GM18873 (cell line): ENCODE measurements at regions not wholly inside any gene's neighbourhood (a gene's known extent, or its start where the extent isn't known, plus 50 kb on each side); places are given as distances from the start of the nearest gene placed in this dataset.

Experiments
- ATAC-seq: cut with Tn5 transposase; IDR thresholded peaks from one replicate; pipeline ENCODE4 v1.9.1; 2021; ENCODE audit warnings: mild to moderate bottlenecking, moderate library complexity, moderate number of reproducible peaks; ENCODE audit not compliant: unreplicated experiment, low FRiP score

DNA sequence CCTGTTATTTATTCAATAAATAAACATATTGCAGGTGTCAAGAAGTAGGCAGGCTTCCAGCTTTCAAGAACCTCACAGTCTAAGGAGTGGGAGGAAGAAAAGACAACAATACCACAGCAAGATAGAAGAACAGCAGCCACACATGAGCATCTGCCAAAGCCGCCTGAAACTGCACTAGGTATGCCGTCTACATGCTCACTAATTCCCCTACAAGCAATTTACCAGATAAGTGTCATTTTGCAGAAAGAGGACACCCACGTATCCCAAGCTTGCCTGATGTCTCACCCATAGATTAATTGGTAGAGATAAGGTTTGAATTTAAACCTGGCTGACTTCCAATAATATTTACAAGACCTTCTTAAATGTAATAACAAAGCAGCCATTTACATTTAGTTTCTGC is 439.4 kb upstream of the CPEB2 start:
- ATAC-seq: no peak

DNA sequence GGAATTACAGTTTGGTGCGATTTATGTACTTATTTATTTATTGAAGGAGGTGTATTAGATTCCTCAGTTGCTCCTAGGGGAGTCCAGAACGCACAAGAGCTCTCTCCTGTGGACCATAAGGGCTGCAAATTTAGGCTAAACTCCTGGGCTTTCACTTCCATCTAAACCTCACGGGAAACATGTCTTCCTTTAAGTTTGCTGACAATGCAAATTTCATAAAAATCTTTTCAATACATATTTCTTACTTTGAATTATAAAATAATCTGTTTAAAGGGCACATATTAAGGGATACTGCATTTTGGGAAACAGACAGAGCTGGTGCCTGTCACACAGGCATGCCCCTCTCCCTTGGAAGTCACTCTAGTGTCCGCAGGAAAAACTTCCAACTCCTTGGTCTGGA is 438.0 kb upstream of the CPEB2 start:
- ATAC-seq: no peak

DNA sequence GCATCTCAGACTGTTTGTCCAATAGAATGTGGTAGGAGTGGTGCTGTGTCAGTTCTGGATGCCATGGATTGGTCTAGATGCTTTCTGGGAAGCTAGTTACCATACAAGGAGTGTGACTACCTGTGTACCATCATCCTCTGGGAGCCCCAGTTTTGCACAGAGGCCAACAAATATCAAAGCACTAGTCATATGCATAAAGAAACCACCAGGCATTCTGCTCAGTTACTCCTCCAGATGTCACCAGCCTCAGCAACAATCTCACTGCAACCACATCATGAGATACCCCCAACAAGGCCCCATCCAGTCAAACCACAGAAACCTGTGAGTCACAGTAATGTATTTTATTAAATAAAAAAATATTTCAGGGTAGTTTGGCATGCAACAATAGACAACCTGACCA is 435.8 kb upstream of the CPEB2 start:
- ATAC-seq: no peak

DNA sequence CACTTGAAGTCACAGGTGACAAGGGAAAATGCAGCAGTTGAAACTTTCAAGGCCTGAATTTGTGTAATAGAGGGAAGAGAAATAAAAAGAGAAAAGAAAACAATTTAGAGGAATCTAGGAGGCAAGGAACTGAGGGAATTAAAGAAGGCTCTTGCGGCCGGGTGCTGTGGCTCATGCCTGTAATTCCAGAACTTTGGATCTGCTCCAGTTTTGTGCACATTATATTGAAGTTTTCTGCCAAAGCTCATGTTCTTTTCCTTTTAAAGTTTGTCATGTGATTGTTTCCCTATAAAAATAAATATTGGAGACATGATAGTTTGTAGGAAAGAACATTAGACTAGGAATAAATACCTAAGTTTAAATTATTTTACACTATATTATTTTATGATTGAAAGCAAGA is 433.9 kb upstream of the CPEB2 start:
- ATAC-seq: no peak

DNA sequence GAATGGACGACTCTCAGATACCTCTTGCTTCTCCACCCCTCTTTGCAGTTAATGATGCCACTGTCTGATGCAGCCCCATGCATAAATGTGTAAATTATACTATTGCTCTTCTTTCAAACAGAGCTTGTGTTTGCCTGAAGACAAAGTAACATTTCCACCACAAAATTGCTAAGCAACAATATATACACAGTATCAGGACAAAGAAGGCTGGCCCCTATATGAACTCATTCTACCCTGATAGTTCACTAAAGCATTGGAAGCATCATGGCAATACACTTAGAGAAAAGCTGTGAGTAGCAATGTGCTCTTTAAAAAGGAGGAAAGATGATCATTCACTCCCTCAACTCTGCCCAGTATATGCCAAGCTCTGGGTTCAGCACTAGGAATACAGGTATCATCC is 427.0 kb upstream of the CPEB2 start:
- ATAC-seq: no peak

DNA sequence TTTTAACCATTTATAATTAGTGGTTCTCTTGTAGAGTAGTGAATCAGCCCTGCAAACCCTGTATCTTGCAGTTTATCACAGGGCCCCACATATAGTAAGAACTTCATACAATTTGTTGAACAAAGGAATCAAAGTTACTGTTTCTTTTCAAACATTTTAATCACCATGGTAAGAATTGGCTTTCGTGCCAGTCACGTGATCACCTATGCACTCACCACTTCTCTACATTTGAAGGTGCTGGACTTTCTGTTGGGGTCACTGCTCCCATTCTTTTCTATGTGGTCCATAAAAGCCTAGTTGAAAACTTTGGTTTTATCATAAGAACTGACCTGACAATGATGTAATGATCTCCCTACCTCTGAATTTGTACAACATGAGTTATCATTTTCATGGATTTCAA is 426.4 kb upstream of the CPEB2 start:
- ATAC-seq: no peak

DNA sequence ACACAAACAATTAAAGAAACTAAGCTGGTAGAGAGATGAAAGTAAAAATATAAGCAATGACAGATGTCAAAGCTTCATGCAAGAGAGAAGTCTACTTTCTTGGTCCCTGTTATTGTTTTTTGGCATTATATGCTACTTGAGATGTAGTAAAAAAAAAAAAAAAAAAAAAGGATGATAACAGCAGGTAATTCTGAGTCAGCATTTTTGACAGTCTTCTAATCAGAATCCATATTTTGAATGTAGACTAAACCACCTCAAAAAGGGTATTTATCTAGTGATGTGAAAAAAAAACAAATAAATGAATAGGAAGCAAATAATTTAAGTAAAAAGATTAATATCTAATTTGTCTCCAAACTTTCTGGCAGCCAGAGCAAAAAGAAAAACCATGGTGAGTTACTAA is 422.2 kb upstream of the CPEB2 start:
- no peak for ATAC-seq

DNA sequence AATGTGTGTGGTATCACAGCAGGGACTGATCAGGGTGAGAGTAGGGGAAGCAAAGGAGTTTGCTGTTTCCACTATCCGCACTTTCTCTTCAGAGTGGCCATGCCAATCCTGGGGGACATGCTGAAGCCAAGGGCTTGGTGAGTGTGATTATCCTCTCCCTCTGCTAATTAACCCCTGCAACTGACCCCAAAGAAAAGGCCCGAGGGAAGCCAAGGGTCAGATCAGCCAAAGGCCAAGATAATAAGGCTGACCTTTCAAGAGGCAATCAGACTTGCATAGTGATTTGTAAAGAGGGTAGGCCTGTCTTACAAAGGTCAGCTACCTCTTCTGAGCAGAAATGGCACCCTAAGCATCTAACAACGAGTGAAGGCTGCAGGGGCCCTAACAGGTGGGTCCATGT is 420.5 kb upstream of the CPEB2 start:
- ATAC-seq: no peak

DNA sequence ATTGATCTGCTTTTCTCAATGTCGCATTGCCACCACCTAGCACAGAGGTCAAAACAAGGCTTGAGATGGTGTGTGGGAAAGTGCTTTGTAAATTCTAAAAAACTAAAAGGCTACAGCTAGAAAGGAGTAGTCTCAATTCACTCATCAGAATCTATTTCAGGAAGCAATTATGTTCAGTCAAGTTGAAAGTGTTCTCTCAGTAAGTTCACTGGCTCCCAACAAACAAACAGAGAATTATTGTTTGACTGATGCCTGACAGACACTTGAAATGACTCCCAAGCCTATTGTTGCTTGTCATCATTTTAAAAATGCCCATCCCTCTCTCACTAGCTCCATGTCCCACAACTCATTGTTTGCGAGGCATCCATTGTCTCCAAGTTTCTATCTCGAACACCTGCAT is 419.6 kb upstream of the CPEB2 start:
- ATAC-seq: no peak

DNA sequence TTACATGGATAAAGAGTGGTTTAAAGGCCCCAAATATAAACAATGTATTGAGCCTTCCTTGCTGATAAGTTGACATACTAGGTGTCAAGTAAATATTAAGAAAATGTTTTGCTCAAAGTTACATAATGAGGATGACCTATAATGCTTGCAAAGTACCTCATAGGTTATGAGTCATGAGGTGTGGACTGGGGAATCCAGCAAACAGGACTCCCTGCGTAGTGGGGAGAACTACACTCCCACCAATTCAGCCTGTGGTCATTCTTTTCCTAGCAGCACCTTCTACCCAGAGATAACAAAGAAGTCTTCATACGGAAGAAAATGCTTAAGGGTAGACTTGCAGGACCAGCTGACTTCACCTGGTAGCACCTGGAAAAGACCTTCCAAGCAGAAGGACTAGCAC is 418.9 kb upstream of the CPEB2 start:
- ATAC-seq: no peak

DNA sequence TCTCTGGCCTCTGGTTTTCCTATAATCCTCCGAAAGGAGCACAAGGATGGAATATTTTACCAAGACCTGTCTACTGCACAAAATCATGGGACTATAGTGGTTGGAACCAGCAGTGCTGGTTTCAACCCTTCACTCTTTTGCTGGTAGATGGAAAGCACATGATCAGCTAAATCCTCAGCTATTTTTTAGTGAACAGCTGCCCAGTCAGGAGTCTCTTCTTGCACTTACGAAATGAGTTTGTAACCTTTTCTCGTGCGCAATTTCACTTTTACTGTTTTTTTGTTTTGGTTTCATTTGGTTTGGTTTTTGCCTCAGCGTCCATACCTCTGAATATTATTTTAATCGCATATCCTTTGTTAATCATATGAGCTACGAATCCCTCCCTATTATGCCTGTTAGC is 418.5 kb upstream of the CPEB2 start:
- ATAC-seq: no peak

DNA sequence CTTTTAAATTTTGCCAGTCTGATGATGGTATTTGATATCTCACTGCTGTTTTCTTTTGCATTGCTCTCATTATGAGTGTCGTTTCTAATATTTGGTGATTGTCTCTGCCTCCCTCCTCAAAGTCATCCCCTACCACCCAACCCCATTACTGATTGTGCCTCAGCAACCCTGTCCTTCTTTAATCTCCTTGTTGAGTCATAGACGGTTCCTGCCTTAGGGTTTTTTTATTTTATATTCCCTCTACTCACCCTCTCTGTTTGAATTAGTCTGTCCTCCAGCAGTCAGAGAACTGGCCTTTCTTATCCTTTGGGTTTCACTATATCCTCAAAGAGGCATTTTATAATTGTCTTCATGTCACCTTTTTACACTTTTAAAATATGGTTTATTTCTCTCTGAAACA is 409.3 kb upstream of the CPEB2 start:
- ATAC-seq: no peak

DNA sequence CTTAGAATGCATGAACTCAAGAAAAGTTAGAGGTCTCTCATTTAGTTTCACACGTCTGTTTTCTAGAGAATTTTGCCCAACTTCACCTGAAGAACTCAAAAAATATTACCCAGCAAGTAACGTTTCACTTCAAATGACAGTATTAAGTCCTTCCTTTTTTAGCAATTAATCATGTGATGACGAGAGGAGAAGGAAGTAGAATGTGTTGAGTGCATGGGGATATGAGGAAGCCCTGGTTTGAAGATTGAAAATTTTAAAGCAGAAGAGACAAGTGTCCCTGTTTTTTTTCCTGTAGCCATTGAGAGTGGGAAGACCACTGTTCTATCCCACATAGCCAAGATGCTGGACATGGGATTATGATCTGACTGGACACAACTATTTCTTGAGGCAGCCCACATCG is 406.3 kb upstream of the CPEB2 start:
- ATAC-seq: no peak

DNA sequence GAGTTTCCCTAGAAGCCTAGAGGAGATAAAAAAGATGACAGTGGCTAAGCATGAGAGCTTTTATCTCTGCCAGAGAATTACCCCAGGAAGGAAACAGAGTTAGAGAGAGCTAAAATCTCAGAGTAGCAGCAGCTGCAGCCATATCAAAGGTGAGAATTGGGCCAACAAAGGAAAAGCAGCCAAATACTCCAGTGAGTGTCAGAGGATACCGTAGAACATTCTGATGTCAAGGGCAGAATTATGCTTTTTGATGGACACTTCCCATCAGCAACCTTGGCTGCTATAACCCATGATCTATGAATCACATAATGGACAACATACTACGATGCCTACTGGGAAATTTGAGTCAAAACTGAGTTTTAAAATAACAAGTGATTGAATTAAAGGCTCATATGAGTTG is 405.8 kb upstream of the CPEB2 start:
- ATAC-seq: no peak

DNA sequence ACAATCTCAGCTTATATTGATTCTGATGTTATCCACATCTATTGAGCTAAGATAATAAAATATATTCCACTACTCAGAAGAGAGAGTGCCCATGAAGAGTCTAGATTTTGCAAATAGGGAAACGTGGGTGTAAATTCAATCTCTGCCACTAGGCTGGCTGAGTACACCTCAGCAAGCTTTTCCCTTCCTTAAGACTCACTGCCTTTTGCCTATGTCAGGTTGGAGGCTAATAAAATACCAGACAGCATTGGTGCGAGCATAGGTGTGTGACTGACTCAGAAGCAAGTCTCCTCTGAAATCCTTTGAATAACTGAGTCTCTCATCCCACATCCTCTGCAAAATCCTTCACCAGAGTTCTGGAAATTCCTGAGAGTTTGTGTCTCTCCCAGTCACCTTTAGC is 405.4 kb upstream of the CPEB2 start:
- ATAC-seq: no peak

DNA sequence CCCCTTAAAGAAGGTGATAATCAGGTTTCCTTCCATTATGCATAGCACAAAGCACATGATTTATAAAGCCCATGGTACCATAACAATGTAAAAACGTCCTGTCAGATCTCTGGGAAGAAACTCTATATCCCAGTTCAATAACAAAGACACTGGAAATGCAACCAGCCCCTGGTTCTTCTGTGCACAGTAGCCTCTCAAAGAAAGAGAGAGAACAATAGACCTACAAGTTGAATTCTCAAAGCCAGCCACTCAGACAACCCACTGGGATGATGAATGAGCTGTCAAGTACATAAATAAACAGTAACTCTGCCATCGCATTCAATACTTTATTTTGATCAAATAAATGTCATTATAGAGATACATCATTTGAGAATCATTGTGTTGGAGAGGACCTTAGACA is 400.1 kb upstream of the CPEB2 start:
- no peak for ATAC-seq

DNA sequence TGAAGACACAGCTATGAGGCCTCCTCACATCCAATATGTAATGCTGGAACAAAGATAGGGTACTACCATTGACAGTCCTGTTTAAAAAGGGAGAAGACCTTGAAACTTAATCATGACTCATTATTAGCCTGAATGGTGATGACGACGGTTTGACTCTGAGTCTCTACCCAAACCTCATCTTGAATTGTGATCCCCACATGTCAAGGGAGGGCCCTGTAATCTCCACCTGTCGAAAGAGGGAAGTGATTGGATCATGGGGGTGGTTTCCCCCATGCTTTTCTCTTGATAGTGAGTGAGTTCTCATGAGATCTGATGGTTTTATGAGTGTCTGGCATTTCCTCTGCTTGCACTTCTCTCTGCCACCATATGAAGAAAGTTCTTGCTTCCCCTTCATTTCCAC is 395.3 kb upstream of the CPEB2 start:
- ATAC-seq: no peak

DNA sequence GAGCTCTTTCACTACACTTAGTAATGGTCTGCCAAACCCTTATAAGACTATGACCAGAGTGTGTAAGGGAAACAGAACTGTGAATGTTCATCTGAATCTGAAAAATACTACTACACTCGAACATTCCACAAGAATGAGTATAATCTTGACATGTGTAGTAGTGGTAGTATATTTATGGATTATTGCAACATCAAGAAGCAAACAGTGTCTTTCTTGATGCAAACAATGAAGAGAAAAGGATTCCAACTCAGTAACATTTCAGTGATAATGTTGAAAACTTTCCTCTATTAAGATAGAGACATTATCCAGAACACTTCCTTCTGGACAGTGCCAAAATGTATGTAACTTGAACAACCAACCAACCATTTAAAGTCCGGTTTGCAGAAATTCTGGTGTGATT is 394.7 kb upstream of the CPEB2 start:
- no peak for ATAC-seq

DNA sequence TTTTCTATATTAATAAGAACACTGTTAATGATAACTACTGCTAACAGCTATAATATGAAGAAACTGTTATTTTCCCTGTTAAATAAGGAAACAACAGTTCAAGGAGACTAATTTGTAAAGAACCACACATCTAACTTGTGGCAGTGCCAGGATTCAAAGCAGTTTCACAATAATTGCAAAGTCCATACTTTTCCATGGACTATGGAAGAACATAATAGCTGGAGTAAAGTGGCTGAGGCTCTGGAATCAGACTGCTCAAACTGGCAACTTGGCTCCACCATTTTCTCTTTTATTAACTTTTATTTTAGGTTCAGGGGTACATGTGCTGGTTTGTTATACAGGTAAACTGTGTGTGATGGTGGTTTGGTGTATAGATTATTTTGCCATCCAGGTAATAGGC is 393.7 kb upstream of the CPEB2 start:
- no peak for ATAC-seq

DNA sequence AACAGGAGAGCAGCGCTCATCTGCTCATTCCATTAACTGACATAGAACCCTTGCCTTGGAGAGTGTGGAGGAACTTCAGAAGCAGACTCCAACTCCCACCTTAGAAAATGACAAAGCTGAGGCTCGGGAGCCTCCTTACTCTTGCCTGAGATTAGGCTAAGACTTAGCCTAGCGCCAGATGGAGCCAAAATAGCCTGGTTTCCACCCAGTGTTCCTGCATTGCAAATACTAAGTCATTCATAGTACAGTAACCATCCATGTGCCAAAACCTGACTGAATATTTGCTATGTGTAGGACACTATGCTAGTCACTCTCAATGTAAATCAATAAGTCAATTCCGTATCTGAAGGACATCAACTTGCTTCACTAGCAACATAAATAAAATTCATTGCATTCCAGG is 387.4 kb upstream of the CPEB2 start:
- ATAC-seq: no peak

DNA sequence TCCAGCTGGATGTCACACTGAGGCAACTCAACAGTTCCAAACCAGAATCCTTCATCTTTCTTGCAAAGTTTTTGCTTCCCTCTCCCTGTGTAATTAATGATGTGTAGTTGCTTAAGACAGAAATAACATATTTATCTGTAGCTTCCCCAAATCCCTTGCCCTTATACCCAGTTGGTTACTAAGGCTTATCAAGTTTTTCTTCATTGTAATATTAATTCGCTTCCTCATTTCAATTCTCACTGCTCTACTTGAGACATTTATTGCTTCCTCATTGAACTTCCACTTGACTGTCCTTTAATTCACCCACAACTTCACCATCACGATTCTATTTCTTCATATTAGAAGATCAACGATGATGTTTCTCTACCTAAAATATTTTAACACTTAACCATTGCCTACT is 386.6 kb upstream of the CPEB2 start:
- ATAC-seq: no peak

DNA sequence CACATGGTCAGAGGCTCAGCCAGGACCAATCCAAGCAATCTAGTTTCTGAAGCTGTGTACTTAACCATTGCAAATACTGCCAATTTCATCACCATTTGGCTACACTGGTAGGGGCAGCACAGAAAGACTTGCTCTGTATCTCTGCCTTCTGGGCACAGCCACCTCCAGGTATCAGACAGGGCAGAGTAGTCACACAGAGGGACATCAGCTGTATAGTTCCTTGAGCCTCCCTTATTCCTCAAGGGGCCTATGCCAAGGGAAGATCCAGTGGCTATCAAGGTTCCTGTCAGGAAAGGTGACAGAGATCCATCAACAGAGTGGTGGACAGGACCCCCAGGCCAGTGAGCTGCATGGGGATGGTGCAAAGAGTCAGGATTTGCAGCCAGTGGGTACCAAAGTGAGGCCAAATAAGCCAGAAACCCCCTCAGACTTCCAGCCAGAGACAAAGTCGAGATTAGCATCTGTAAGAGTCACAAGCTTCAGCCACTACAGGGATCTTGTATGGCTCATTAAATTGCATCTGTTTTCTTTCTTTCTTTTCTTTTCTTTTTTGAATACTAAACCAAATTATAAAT is 381.6 kb upstream of the CPEB2 start:
- ATAC-seq: no peak

DNA sequence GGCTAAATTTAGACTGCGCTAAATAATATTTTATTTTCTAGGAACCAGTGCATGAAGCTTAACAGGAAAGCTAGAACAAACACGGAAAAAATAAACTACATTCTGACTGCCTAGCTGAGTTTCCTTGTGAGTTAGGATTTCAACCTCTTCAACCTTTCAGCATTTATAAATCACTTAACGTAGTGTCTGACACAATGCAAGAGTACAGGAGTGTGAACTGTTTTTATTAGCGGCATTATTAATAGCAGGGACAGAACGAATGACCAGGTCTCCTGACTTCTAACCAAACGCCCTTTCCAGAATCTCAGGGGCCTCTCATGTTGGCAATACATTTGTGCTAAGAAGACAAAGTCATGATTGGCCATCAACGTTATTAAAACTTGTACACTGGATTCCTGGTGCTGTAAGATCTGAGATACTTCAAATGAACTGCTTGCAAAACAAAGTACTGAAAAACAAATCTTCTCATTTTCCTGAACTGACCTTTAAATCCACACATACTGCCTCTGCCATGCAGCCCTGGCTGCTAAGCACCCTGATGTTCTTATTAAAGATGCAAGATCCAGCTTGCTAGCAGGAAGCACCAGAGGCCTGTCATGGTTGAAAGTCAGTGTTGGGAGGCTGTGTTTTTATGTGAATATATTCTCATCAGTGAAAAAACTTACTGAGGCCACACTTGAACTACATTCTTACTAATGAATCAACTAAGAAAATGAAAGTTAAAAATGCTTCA is 380.4 kb upstream of the CPEB2 start:
- ATAC-seq: no peak
